Prostate gland (tissue), 2 donors: ENCODE measurements at regions not wholly inside any gene's neighbourhood (a gene's known extent, or its start where the extent isn't known, plus 50 kb on each side); places are given as distances from the start of the nearest gene placed in this dataset.
"Not testable (repeated sequence)": the region's sequence is repeated elsewhere in the genome, so short reads cannot be mapped to it uniquely, and the experiment has no call there.

ENCODE experiments used
- DNase-seq: peaks from one replicate; pipeline ENCODE4 v3.0.0-alpha.2; 2019; ENCODE audit warnings: low spot score
- H3K27ac ChIP-seq, 2 donors: fragments of 200-600 bp; sonication (generic); 2 replicates each; pipeline ENCODE4 v1.5.1; 2017 to 2019
- H3K27me3 ChIP-seq: fragments of 200-600 bp; sonication (generic); replicated peaks from 2 replicates; pipeline ENCODE4 v1.5.1; 2019; ENCODE audit not compliant: insufficient read depth
- H3K36me3 ChIP-seq, 2 donors: fragments of 200-600 bp; sonication (generic); 1 replicate in 1 of 2; 2 replicates in 1 of 2; pipeline versions ENCODE4 v1.5.1 to v1.8.1; 2017 to 2019
- H3K4me1 ChIP-seq: fragments of 200-600 bp; sonication (generic); replicated peaks from 2 replicates; pipeline ENCODE4 v1.5.1; 2019
- H3K4me3 ChIP-seq, 2 donors: fragments of 200-600 bp; sonication (generic); 2 replicates each; pipeline ENCODE4 v1.5.1; 2017 to 2019
- H3K9me3 ChIP-seq: fragments of 200-600 bp; sonication (generic); 2 replicates; pipeline ENCODE4 v1.5.1; 2017
- POLR2A ChIP-seq: fragments of 450-650 bp; IDR thresholded peaks from one replicate; pipeline ENCODE4 v1.6.1; 2016; ENCODE audit warnings: antibody characterized with exemption, mild to moderate bottlenecking
- POLR2AphosphoS5 ChIP-seq: sonication (generic); formaldehyde crosslinking; IDR thresholded peaks from one replicate; pipeline ENCODE4 v1.6.1; 2017; ENCODE audit warnings: antibody characterized with exemption
- WGBS: methylation state at CpG from one replicate; pipeline ENCODE4 v1.1.5; 2018; 5-methylcytosine and 5-hydroxymethylcytosine counted together
- intact Hi-C: fragments of 100-400 bp; cut with DNase I; formaldehyde crosslinking; loops from one replicate; pipeline ENCODE4 v1.14.2; 2022
- TF ChIP-seq, protein P1 (sequence below), 4 experiments: fragments of 200-600 bp in 2 of 4; fragments of 450-650 bp in 2 of 4; sonication (generic) in 2 of 4; IDR thresholded peaks; 1 replicate in 3 of 4; 2 replicates in 1 of 4; pipeline ENCODE4 v1.5.1; 2016 to 2019; ENCODE audit warnings: antibody characterized with exemption in 4 of 4, mild to moderate bottlenecking in 2 of 4, moderate library complexity in 2 of 4

DNA sequence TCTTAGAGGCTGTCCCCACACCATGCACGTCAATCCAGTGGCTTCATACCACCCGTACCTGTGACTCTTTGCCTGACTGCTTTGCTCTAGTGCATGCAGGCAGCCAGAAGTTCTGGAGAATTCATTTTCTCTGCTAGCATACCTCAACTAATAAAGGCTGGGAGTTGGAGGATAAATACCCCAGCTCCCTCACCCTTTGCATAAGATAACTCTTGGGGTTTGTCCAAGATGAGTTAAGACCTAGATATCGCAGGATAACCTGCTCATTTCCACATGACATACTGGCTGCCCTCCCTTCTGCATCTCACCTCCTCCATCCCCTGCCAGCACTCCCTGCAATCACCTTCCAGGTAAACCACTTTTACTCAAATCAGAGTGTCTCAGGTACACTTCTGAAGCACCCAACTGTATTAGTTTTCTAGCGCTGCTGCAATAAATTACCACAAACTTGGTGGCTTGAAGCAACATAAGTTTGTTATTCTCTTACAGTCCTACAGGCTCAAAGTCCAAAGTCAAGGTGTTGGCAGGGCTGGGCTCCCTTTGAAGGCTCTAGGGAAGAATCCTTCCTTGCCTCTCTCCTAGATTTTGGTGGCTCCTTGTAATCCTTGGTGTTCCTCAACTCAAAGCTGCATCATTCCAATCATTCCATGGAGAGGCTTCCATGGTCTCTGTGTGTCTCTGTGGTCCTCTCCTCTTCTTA lies 146.8 kb downstream of the CRLF3 start:
- intact Hi-C loops = no loop called here
- Histone ChIP-seq H3K36me3 (no peaks in the 10 kb centered on the region), H3K4me1 (no peaks in the 10 kb centered on the region), H3K27ac (no peak overlapping the region), H3K27me3 (no peaks in the 10 kb centered on the region), H3K4me3 (no peak overlapping the region), H3K9me3 (no peaks in the 10 kb centered on the region)
- WGBS = 87% methylated on average over 4 of the region's 4 CpGs
- TF ChIP-seq, protein P1, sequence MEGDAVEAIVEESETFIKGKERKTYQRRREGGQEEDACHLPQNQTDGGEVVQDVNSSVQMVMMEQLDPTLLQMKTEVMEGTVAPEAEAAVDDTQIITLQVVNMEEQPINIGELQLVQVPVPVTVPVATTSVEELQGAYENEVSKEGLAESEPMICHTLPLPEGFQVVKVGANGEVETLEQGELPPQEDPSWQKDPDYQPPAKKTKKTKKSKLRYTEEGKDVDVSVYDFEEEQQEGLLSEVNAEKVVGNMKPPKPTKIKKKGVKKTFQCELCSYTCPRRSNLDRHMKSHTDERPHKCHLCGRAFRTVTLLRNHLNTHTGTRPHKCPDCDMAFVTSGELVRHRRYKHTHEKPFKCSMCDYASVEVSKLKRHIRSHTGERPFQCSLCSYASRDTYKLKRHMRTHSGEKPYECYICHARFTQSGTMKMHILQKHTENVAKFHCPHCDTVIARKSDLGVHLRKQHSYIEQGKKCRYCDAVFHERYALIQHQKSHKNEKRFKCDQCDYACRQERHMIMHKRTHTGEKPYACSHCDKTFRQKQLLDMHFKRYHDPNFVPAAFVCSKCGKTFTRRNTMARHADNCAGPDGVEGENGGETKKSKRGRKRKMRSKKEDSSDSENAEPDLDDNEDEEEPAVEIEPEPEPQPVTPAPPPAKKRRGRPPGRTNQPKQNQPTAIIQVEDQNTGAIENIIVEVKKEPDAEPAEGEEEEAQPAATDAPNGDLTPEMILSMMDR (IDR thresholded peaks at IDR 0.05) = no peak
- no peak for TF ChIP-seq POLR2A
- no peak for TF ChIP-seq POLR2AphosphoS5
- DNase-seq = no peak

DNA sequence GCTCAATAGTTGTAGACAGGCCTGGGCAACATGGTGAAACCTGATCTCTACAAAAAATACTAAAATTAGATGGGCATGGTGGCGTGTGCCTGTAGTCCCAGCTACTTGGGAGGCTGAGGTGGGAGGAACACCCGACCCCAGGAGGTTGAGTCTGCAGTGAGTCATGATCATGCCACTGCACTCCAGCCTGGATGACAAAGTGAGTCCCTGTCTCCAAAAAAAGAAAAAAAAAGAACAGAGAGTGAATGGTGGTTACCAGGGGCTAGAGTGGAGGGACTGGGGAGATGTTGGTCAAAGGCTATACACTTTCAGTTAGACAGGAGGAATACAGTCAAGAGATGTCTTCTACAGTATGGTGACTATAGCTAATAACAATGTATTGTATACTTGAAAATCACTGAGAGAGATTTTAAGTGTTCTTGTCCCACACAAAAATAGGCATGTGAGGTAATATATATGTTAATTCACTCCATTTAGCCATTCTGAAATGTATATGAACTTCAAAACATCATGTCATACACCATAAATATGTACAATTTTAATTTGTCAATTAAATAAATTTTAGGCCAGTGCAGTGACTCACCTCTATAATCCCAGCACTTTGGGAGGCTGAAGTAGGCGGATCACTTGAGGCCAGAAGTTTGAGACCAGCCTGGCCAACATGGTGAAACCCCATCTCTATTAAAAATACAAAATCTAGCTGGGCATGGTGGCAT lies 148.6 kb downstream of the CRLF3 start:
- H3K36me3 ChIP-seq, DNase-seq, H3K4me3 ChIP-seq, H3K9me3 ChIP-seq, H3K27ac ChIP-seq, H3K4me1 ChIP-seq, intact Hi-C loops, H3K27me3 ChIP-seq: not testable (repeated sequence)
- WGBS = 82% methylated on average over 3 of the region's 3 CpGs

DNA sequence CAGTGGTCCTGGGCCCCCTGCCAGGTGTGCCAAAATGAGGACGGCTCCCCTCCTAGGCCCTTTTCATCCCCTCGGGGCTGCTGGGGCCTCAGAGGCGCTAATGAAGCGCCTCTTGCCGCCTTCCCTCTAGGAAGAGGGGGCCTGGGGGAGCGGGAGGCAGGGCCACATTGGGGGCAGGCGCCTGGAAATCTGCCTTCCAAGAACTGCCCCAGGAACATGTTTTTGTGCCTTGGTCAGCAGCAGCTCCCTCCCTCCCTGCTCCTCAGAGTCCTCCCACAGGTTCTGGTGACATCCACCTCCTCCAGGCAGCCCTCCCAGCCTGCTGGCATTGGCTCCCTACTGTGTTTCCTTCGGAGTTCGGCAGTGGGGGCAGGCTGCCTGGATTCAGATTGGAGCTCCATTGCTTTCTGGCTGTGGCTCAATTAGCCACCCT lies 155.3 kb downstream of the CRLF3 start:
- intact Hi-C loops, H3K4me3 ChIP-seq, H3K36me3 ChIP-seq, DNase-seq, H3K27me3 ChIP-seq, H3K4me1 ChIP-seq, H3K27ac ChIP-seq, H3K9me3 ChIP-seq: not testable (repeated sequence)
- WGBS = 48% methylated on average over 9 of the region's 9 CpGs

DNA sequence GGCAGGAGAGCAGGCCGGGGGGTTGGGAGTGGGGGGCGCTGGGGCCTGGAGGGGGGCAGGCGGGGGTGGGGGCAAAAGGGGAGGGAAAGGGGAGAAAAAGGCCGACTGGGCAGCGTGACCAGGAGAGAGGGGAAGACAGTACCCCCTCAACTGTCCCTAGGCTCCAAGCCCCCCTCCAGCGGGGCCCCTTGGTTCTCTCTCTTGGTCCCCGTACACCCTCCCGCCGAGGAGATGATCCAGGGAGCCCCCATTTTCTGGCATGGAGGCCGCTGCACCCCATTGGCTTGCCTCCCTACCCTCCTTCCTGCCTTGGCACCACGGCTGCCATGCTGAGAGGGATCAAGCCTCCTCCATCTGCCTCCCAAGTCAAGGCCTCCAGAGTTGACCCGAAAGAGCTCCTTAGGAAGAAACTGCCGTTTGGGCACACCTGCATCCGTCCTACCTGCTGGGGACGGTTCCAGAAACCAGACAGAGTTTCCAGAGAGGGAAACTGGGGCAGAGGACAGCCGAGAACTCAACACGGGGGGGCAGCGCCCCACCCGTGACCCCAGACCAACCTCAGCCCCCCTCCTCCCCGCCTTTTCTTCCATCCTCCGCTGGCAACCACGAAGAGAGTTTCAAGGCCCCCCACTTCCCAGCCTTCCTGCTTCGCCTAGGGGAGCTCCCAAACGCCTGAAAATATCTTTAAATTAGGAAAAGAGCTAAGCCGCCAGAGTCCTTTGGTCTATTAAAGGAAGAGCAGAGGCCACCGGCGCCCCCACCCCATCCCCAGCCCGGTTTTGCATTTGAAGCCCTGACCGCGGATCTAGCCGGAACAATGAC lies 155.9 kb downstream of the CRLF3 start:
- 4% methylated on average over 16 of the region's 31 CpGs for WGBS
- H3K4me3 ChIP-seq, H3K27me3 ChIP-seq, intact Hi-C loops, H3K9me3 ChIP-seq, DNase-seq, H3K36me3 ChIP-seq, H3K4me1 ChIP-seq, H3K27ac ChIP-seq: not testable (repeated sequence)

DNA sequence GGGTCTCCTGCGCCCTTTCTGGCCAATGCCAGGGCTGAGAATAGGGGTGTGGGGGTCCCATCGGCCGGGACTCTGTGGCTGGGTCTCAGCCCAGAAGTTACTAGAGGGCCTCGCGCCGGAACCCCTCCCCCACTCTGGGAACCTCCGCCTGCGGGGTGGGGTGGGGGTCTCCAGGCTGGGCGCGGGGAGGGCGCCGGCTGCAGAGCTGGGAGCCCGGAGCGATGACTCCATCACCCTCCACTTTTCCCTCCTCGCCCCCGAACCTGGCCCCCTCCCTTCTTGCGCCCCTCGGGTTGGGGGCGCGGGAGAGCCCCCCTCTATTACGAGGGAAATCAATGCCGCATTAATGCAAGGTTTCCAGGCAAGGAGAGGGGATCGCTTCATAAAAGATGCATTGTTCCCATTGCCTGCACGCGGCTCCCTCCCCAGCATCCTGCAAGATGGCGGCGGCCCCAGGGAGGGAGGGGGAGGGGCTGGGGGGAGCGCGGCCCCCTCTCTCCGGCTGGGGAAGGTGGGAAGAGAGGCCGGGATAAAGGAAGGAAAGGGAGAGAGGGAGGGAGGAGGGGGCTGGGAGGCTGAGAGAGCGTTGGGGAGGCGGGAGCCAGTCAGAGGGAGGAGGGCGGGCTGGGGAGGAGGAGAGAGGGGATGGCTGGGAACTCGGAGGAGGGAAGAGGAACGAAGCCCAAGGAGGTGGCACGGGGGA lies 156.7 kb downstream of the CRLF3 start:
- H3K27me3 ChIP-seq, H3K4me1 ChIP-seq, H3K36me3 ChIP-seq, H3K27ac ChIP-seq, H3K9me3 ChIP-seq, intact Hi-C loops: not testable (repeated sequence)
- peak overlapping the region; percentile 39 to 40 for H3K4me3 ChIP-seq
- WGBS = 0% methylated on average over 30 of the region's 37 CpGs
- peak; percentile 6 for DNase-seq

DNA sequence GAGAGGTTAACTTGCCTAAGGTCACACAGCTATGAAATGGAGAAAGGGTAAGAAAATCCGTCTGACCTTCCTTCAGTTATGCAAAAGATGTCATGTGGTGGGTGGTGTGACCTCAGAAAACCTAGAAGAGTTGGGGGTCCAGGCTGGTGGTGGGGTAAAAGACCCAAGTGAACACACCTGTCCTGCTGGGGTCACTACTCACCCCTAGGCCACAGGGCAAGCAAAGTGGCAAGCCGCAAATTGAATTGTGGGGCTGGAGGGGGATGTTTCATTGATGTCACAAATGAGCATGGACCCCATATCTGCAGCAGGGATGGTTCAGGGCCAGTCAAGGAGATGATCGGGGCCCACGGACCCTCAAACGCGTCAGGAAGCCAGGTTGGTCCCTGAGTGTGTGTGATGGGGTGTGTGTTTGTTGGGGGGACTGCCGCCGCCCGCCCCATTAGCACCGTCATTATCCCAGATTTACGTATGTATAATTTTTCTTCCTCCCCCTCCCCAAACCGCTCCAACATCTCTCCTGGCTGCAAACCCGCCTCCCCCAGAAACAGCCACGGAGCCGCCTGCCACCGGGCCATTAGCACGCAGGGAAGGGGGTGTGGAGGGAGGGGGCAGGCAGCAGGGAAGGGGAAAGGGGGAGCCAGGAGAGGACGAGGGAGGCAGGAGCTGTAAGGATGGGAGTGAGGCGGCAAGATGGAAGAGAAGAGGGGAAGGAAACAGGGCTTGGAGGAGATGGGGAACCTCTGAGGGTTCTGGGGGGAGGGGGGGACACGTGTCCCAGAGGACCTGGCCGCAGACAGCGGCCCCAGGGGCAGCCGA lies 157.4 kb downstream of the CRLF3 start:
- WGBS = 26% methylated on average over 19 of the region's 23 CpGs
- H3K36me3 ChIP-seq, DNase-seq, intact Hi-C loops, H3K9me3 ChIP-seq, H3K4me1 ChIP-seq, H3K27ac ChIP-seq, H3K27me3 ChIP-seq: not testable (repeated sequence)
- peak overlapping the region; percentile 39 to 40 for H3K4me3 ChIP-seq

DNA sequence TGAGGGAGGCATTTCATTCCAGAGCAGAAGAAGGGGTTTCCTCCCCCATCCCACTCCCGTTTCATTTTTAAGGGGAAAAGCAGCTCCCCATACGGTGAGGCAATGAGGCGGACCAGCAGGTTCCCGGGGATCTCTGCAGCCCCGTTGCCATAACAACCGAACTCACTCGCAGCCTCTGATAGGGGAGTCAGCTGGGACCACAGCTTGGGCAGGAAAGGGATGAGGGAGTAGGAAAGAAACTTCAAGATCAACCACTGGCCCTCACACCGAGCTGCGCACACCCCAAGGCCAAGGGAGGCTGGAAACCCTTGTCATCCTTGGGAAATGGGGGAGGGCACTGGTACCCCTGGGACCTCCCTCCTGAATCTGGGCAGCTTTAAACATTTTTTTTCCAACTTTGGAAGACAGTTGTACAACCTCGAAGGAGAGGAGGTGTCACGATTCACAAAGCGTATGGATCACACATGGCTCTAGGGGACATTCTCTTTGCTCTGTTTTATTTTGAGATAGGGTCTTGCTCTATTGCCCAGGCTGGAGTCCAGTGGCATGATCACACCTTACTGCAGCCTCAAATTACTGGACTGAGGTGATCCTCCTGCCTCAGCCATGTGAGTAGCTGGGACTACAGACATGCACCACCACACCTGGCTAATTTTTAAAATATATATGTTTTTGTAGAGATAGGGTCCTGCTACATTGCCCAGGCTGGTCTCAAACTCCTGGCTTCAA lies 160.6 kb downstream of the CRLF3 start:
- H3K27ac ChIP-seq, intact Hi-C loops, H3K27me3 ChIP-seq, H3K36me3 ChIP-seq, DNase-seq, H3K4me1 ChIP-seq, H3K9me3 ChIP-seq, H3K4me3 ChIP-seq: not testable (repeated sequence)
- 22% methylated on average over 11 of the region's 12 CpGs for WGBS

DNA sequence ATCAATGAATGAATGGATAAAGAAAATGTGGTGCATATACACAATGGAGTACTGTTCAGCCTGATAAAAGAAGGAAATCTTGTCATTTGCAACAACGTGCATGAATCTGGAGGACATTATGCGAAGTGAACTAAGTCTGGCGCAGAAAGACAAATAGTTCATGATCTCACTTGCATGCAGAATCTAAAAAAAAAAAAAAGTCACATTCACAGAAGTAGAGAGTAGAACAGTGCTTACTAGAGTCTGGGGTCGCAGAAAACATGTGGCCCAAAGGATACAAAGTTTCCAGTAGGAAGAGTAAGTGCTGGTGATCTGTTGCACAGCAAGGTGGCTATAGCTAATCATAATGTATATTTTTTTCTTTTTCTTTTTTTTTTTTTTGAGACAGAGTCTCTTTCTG lies 167.3 kb downstream of the CRLF3 start:
- WGBS = 79% methylated on average over 4 of the region's 4 CpGs
- H3K27ac ChIP-seq, H3K27me3 ChIP-seq, H3K4me1 ChIP-seq, H3K36me3 ChIP-seq, intact Hi-C loops, DNase-seq, H3K9me3 ChIP-seq, H3K4me3 ChIP-seq: not testable (repeated sequence)

DNA sequence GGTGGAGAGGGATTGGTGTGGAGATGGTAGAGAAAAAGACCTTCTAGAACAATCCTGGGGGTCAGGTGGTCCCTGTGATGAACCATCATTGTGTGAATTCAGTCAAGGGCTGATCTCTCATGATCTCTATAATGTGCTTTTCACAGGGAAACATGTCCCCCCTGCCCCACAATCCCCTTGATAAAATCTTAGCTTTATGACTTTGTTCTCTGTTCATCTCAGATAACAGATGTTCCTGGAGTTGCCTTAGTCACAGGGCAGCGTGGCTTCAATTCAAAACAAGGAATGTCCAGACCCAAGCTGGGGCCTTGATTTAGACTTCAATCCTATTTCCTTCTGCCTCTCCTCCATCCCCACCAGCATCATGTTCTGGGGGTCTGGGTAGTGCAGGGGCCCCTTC lies 171.5 kb downstream of the CRLF3 start:
- H3K4me1 ChIP-seq, H3K4me3 ChIP-seq, H3K36me3 ChIP-seq, intact Hi-C loops, H3K9me3 ChIP-seq, H3K27me3 ChIP-seq, H3K27ac ChIP-seq, DNase-seq: not testable (repeated sequence)
- 54% methylated on average over 1 of the region's 1 CpG for WGBS

DNA sequence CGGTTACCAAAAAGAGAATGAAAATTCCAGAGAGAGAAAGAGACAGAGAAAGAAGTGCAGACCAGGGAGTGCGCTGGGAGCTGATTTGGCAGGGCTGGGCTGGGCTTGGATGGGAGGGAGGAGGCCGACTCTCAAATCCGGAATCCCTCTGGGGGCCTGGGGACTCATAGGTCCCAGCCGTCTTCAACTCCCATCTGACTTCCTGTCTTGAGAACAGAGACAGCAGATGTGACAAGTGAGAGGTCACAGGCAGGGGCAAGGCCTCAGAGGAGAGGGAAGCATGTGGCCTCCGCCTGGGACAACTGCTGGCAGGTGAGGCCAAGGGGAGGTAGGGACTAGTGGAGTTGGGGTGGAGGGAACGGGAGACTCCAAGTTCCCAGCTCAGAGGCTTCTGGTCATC lies 172.9 kb downstream of the GOSR1 start:
- H3K4me3 ChIP-seq, H3K9me3 ChIP-seq, DNase-seq, intact Hi-C loops, H3K27ac ChIP-seq, H3K27me3 ChIP-seq, H3K4me1 ChIP-seq, H3K36me3 ChIP-seq: not testable (repeated sequence)
- WGBS = 78% methylated on average over 5 of the region's 7 CpGs
